Ovary (tissue), 7 donors: ENCODE measurements at regions not wholly inside any gene's neighbourhood (a gene's known extent, or its start where the extent isn't known, plus 50 kb on each side); places are given as distances from the start of the nearest gene placed in this dataset.

ENCODE experiments used
- DNase-seq, 5 donors: peaks; one replicate each; pipeline ENCODE4 v3.0.0-alpha.2; 2019 to 2020
- H3K27ac ChIP-seq, 2 donors: fragments of 200-600 bp; one replicate each; pipeline versions ENCODE4 v1.5.1 to v1.8.0; 2019 to 2022
- H3K27me3 ChIP-seq: fragments of 200-600 bp; one replicate; pipeline ENCODE4 v1.8.0; 2022
- H3K36me3 ChIP-seq: fragments of 200-600 bp; sonication (generic); one replicate; pipeline ENCODE4 v1.5.1; 2019
- H3K4me1 ChIP-seq: one replicate; pipeline ENCODE4 v1.8.1; 2013; ENCODE audit warnings: mild to moderate bottlenecking, moderate library complexity; ENCODE audit not compliant: insufficient read depth
- H3K4me3 ChIP-seq: fragments of 200-600 bp; sonication (generic); one replicate; pipeline ENCODE4 v1.5.1; 2017
- H3K9me3 ChIP-seq, 2 donors: fragments of 200-600 bp in 1 of 2; sonication (generic) in 1 of 2; one replicate each; pipeline versions ENCODE4 v1.5.1 to v1.8.1; 2013 to 2019; ENCODE audit warnings: mild to moderate bottlenecking in 1 of 2, moderate library complexity in 1 of 2
- EP300 ChIP-seq: sonication (generic); formaldehyde crosslinking; IDR thresholded peaks from one replicate; pipeline ENCODE4 v1.6.1; 2017; ENCODE audit warnings: antibody characterized with exemption
- POLR2A ChIP-seq: fragments of 450-650 bp; IDR thresholded peaks from one replicate; pipeline ENCODE4 v1.6.1; 2017; ENCODE audit warnings: antibody characterized with exemption, mild to moderate bottlenecking, moderate library complexity
- WGBS, 3 donors: extraction: QIAGEN DNeasy Blood & Tissue Kit in 1 of 3; methylation state at CpG; one replicate each; pipeline versions ENCODE4 v1.1.5 to v1.1.7; 2013 to 2017; 5-methylcytosine and 5-hydroxymethylcytosine counted together
- intact Hi-C, 4 donors: fragments of 100-400 bp; cut with DNase I; formaldehyde crosslinking; loops; one replicate each; pipeline versions ENCODE4 v1.11.0 to v1.15.1; 2022 to 2023
- TF ChIP-seq, protein P1 (sequence below), 3 donors: fragments of 450-650 bp in 2 of 3; fragments of 200-600 bp in 1 of 3; IDR thresholded peaks; one replicate each; pipeline versions ENCODE4 v1.5.1 to v1.8.0; 2016 to 2022; ENCODE audit warnings: antibody characterized with exemption in 3 of 3, mild to moderate bottlenecking in 1 of 3
- donor health status: DM: no; HTN: no; CAD: no; lungs with moderate emphysema.
- donor health status: DM: no; HTN: no; CAD: no.
- donor health status: Bipolar disorder and iron deficiency.
- donor health status: DM: no; HTN: no; CAD: no.
- donor health status: DM: yes; HTN: yes; CAD: no.

DNA sequence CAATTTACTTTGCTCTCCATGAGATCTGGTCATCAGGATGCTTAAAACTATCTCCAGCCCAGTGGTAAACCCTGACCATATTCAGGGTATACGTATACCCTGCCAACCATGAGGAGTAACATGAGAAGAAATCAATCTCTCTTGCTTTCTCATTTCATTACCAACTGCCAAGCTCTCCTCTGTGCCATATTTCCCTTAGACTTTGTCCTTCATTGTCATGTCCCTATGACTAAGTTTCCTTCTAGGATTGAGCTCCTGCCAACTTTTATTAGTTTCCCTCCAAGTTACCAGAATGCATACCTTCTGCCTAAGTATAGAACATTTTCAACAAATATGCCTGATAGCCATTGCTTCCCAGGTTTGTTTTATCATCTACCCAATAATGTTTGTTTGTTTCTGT lies 1113.9 kb upstream of the B3GALT2 start:
- no peaks in the 10 kb centered on the region for H3K27me3 ChIP-seq
- H3K36me3 ChIP-seq: no peaks in the 10 kb centered on the region
- DNase-seq: no peak
- WGBS, 3 donors: 88 to 94% (median 93%) methylated on average over 1 of the region's 1 CpG
- no peaks in the 10 kb centered on the region for H3K9me3 ChIP-seq
- TF ChIP-seq, protein P1, sequence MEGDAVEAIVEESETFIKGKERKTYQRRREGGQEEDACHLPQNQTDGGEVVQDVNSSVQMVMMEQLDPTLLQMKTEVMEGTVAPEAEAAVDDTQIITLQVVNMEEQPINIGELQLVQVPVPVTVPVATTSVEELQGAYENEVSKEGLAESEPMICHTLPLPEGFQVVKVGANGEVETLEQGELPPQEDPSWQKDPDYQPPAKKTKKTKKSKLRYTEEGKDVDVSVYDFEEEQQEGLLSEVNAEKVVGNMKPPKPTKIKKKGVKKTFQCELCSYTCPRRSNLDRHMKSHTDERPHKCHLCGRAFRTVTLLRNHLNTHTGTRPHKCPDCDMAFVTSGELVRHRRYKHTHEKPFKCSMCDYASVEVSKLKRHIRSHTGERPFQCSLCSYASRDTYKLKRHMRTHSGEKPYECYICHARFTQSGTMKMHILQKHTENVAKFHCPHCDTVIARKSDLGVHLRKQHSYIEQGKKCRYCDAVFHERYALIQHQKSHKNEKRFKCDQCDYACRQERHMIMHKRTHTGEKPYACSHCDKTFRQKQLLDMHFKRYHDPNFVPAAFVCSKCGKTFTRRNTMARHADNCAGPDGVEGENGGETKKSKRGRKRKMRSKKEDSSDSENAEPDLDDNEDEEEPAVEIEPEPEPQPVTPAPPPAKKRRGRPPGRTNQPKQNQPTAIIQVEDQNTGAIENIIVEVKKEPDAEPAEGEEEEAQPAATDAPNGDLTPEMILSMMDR (IDR thresholded peaks at IDR 0.05): no peak
- TF ChIP-seq EP300 (no peak), POLR2A (no peak)
- no peak overlapping the region for H3K4me3 ChIP-seq
- no peak overlapping the region for H3K27ac ChIP-seq
- H3K4me1 ChIP-seq: no peaks in the 10 kb centered on the region
- intact Hi-C loops: no loop called here

DNA sequence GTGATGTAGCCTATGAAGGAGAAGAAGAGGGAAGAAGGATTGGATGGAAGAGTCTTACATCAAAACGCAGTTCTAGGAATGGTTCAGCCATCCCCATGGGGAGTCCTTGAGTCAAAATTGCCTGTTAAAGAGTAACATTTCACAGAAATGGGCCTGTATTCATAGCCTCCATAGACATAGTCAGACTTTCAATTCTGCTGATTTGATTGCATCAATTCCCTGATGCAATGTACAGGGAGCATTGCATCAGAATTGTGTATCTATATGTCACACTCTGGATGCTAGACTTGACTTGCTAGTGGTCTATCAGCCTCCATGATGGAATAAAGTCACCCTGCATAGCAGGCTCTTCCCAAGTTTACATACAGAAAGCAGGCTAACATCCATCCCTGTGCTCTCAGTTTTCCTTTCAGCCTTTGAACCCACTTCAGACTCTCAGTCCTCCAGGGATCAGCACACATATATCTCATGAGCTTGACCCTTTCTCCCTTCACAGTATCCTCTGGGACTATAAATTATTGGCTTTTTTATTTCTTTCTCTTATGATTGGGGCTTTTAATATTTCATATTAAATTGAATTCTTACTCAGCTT lies 1111.7 kb upstream of the B3GALT2 start:
- no peak for TF ChIP-seq POLR2A
- TF ChIP-seq, protein P1 (IDR thresholded peaks at IDR 0.05): no peak
- no peak for TF ChIP-seq EP300
- no peak overlapping the region for H3K27ac ChIP-seq
- WGBS, 3 donors: 89 to 98% (median 97%) methylated on average over 1 of the region's 1 CpG
- no peaks in the 10 kb centered on the region for H3K9me3 ChIP-seq
- H3K36me3 ChIP-seq: no peaks in the 10 kb centered on the region
- DNase-seq: no peak
- no peaks in the 10 kb centered on the region for H3K4me1 ChIP-seq
- no peak overlapping the region for H3K4me3 ChIP-seq
- no peaks in the 10 kb centered on the region for H3K27me3 ChIP-seq
- intact Hi-C loops: no loop called here

DNA sequence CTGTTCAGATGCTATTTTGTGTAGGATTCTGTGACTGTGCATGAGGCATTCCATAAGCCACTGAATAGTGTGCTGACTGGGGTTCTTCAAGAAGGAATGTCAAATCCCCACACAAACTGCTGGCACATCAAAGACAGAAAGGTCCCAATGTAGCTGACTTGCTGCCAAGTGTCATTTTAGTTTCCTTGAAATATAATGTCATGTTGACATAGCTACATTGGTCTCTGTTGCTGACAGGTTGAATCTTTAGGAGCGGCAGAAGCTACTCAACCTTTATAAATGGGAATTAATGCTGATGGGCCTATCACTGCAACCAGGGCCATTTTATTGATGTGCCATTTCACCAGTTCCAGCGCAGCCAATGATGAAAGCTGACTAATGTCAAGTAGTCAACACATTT lies 1110.7 kb upstream of the B3GALT2 start:
- no peak for DNase-seq
- H3K9me3 ChIP-seq: no peaks in the 10 kb centered on the region
- H3K27me3 ChIP-seq: no peaks in the 10 kb centered on the region
- no peaks in the 10 kb centered on the region for H3K4me1 ChIP-seq
- H3K4me3 ChIP-seq: no peak overlapping the region
- no peaks in the 10 kb centered on the region for H3K36me3 ChIP-seq
- no peak for TF ChIP-seq EP300
- TF ChIP-seq POLR2A: no peak
- TF ChIP-seq, protein P1 (IDR thresholded peaks at IDR 0.05): no peak
- intact Hi-C loops: no loop called here
- no peak overlapping the region for H3K27ac ChIP-seq
- WGBS, 3 donors: 94 to 98% (median 95%) methylated on average over 2 of the region's 2 CpGs

DNA sequence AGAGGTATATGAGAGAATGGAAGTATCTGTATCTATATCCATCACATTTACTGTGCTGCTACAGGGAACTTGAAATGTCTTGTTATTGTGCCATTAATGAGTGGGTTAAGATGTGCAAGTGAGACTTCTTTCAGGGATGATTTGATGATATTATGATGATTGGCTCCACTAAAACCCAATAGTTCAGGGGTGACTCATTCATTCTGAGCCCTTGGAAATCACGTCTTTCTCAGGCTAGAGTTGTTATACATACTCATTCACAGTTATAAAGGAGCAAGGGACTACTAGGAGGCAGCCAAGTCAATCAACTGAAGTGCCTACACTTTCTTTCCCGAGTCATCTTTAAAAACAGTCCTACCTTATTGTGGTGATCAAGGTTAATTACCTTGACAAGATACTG lies 1109.8 kb upstream of the B3GALT2 start:
- DNase-seq: no peak

More for the DNA sequence above, 1109.8 kb upstream of the B3GALT2 start:
- no peak for TF ChIP-seq EP300
- TF ChIP-seq, protein P1 (IDR thresholded peaks at IDR 0.05): no peak
- no peak for TF ChIP-seq POLR2A
- no peak overlapping the region for H3K4me3 ChIP-seq
- no peaks in the 10 kb centered on the region for H3K36me3 ChIP-seq
- no peak overlapping the region for H3K27ac ChIP-seq
- H3K9me3 ChIP-seq: no peaks in the 10 kb centered on the region
- 81 to 90% (median 83%) methylated on average over 2 of the region's 2 CpGs for WGBS, 3 donors
- H3K27me3 ChIP-seq: no peaks in the 10 kb centered on the region
- intact Hi-C loops: no loop called here
- no peaks in the 10 kb centered on the region for H3K4me1 ChIP-seq
